ENCODE measurements at regions not wholly inside any gene's neighbourhood (a gene's known extent, or its start where the extent isn't known, plus 50 kb on each side); places are given as distances from the start of the nearest gene placed in this dataset.

- TF ChIP-seq POLR2A (IDR thresholded peaks at IDR 0.05), result no peak
- TF ChIP-seq, protein P1, sequence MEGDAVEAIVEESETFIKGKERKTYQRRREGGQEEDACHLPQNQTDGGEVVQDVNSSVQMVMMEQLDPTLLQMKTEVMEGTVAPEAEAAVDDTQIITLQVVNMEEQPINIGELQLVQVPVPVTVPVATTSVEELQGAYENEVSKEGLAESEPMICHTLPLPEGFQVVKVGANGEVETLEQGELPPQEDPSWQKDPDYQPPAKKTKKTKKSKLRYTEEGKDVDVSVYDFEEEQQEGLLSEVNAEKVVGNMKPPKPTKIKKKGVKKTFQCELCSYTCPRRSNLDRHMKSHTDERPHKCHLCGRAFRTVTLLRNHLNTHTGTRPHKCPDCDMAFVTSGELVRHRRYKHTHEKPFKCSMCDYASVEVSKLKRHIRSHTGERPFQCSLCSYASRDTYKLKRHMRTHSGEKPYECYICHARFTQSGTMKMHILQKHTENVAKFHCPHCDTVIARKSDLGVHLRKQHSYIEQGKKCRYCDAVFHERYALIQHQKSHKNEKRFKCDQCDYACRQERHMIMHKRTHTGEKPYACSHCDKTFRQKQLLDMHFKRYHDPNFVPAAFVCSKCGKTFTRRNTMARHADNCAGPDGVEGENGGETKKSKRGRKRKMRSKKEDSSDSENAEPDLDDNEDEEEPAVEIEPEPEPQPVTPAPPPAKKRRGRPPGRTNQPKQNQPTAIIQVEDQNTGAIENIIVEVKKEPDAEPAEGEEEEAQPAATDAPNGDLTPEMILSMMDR (IDR thresholded peaks at IDR 0.05), result peak in 1 of 4 donors; percentile 9
Observed at GRCh38 chr5:158165647-158166046, 306.7 kb upstream of the CLINT1 start.
